HG03025 (cell line): ENCODE measurements at regions not wholly inside any gene's neighbourhood (a gene's known extent, or its start where the extent isn't known, plus 50 kb on each side); places are given as distances from the start of the nearest gene placed in this dataset.

Experiments
- ATAC-seq: cut with Tn5 transposase; IDR thresholded peaks from one replicate; pipeline ENCODE4 v1.9.1; 2021; ENCODE audit warnings: mild to moderate bottlenecking, moderate library complexity; ENCODE audit not compliant: unreplicated experiment, low FRiP score

GRCh38 chr11:106212081-106212480 is 134.6 kb downstream of the AASDHPPT start:
- ATAC-seq = no peak

DNA sequence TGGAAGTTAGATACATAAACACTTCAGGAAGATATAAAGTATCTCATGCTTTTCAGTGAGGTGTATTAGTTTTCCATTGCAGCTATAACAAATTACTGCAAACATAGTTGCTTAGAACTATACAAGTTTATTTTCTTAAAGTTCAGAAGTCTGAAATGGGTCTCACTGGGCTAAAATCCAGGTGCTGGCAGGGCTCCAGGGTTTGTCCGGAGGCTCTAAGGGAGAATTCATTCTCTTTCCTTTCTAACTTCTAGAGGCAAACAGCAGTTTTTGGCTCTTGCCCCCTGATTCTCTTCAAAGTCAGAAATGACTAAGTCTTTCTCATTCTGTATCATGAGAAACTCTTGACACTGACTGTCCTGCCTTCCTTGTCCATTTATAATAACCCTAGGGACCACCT is 138.8 kb downstream of the AASDHPPT start:
- ATAC-seq = no peak

- no peak for ATAC-seq
Measured at GRCh38 chr11:106217456-106217855, 140.0 kb downstream of the AASDHPPT start.

- ATAC-seq = no peak
Measured at GRCh38 chr11:106218106-106218505, 140.6 kb downstream of the AASDHPPT start.

DNA sequence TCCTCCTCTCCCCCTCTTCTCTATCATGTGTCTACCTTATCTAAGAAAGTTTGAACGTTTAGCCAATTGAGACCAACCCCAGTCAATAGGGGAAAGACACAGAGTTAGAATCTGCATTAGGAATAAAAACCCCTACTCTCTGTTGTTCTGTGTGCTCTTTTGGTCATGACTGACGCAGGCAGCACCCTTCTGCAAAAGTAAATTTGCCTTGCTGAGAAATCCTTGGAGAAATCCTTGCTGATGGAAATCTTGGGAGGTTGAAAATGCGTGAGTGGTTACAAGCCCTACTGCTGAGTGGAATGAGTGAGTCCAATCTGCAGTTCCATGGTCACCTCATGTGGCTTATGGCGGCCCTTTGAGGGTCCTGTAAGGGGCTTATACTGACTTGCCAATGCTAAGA is 145.2 kb downstream of the AASDHPPT start:
- ATAC-seq = no peak

GRCh38 chr11:106224172-106224571 is 146.7 kb downstream of the AASDHPPT start:
- no peak for ATAC-seq

GRCh38 chr11:106228996-106229395 is 151.5 kb downstream of the AASDHPPT start:
- ATAC-seq = no peak

DNA sequence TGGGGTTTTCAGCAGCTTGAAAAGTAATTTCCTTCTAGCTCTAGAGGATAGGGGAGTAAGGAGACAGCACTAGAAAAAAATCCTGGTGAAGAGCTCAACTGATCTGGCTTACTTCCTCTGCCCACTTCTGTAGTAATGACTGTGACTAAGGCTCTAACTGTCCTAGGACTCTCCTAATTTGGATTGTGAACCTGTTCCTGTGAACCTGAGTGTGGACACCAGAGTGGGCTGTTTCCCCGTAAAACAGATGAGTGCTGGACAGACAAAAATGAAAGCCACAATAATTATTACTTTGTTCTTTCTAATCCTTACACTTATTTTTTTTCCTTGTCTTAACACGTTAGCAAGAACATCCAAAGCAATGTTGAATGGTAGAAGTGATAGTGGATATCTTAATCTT is 154.1 kb downstream of the AASDHPPT start:
- no peak for ATAC-seq

GRCh38 chr11:106233191-106233590 is 155.7 kb downstream of the AASDHPPT start:
- ATAC-seq = no peak

DNA sequence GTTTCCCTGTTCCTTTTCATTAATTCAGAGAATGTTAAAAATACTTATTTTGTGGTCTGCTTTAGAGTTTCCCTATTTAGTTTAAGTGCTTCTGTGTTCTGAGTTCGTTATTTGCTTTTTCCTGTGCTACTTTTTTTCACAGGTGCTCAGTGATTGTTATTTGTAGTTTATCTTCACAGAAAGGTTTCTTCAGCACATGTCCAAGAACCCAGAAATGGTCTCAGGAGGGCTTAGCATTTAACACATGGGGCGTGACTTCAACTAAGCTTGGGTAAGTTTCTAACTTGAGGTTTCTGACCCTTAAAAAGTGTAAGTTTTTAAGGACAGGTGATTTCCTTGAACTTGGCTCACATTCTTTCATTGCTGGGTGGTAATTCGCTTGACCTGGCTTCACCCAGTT is 157.3 kb downstream of the AASDHPPT start:
- ATAC-seq = no peak

DNA sequence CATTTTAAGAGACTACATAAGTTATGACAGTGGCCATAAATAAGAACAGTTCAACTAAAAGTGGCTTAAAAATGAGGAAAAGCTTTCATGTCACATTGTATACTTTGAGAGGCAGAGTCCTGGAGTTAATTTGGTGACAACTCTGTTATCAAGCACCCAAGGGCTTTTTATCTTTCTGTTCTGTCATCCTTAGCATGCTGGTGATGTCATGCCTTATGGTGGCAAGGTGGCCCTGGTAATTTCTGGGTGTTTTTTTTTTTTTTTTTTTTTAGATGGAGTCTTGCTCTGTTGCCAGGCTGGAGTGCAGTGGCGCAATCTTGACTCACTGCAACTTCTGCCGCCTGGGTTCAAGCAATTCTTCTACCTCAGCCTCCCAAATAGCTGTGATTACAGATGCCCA is 158.8 kb downstream of the AASDHPPT start:
- ATAC-seq = no peak

GRCh38 chr11:106238704-106239360 is 161.4 kb downstream of the AASDHPPT start:
- ATAC-seq = no peak

GRCh38 chr11:106241601-106242257 is 164.3 kb downstream of the AASDHPPT start:
- no peak for ATAC-seq

- ATAC-seq = no peak
Measured at GRCh38 chr11:106242718-106243415, 165.4 kb downstream of the AASDHPPT start.

- ATAC-seq = no peak
Measured at GRCh38 chr11:106246495-106246894, 169.0 kb downstream of the AASDHPPT start.

DNA sequence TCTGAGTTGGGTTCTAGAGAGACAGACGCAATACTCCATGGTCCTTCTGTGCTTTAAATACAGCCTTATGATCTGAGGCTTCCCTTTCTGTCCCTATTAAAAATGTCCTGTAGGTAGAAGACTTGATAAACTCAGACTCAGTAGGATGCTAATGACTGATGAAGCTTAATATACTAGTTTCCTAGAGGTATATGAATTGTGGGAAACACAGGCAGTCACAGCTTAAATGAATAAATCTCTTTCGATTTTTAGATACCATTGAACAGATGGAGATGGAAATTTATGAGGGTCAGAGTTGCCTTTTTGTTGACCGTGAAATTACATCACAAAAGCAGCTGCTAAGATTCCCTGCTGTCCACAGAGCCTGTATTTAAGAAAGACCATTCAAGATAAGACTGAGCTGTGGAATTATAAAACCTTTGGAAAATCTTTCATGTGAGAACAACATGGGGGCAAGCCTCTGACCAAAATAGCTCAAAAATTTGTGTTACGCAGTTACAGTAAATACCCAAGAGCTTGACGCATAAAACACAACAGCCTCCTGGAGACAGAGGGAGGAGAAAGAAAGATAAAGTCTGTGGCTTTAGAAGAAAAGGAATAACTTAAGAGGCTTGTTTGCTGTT is 172.3 kb downstream of the AASDHPPT start:
- no peak for ATAC-seq

- ATAC-seq = no peak
Measured at GRCh38 chr11:106262852-106263251, 185.4 kb downstream of the AASDHPPT start.

DNA sequence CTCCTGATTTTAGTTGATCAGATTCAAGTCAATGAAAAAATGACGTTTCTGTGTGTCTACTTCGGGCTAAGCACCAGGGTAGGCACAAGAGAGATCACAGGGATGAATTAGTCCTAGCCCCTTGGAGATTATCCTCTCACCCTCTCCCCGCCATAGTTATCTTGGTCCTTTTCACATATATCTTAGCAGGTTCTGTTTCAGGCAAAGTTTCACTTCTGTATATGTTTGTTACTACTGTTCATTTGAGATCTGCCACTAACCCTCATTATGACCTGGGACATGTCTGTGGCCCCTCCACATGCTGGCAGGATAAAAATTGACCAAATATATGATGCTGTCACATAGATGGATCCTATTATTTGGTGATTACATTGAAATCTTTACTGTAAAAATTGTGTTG is 186.1 kb downstream of the AASDHPPT start:
- ATAC-seq = no peak

DNA sequence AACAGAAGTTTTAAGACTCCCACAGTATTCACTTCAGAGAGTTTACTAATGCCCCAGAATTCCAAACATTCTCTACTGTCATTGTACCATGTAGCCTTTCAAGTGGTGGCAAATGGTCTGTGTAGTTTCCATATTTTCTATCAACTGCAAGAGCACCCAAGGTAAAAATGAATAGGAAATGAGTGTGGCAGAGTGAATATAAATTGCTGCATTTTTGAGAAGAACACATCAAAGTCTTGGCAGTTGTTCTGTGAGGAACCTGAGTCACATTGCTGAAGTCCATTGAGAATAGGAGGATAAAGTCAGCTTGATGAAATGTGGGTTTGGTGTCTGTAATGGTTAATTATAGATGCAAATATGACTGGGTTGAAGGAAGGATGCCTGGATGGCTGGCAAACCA is 193.6 kb downstream of the AASDHPPT start:
- no peak for ATAC-seq

DNA sequence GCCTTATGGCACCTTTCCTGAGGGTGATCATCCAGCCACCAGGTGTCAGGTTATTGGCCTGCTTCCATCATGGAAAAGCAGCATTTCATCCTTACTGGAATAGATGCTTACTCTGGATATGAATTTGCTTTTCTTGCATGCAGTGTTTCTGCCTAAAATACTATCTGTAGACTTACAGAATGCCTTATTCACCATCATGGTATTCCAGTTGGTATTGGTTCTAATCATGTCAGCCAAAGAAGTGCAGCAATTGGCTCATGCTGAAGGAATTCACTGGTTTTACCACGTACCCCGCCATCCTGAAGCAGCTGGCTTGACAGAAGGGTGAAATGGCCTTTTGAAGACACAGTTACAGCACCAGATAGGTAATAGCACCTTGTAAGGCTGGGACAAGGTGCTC is 194.2 kb downstream of the AASDHPPT start:
- no peak for ATAC-seq

GRCh38 chr11:106275151-106275550 is 197.7 kb downstream of the AASDHPPT start:
- ATAC-seq = no peak
